IMR-90 (cell line): ENCODE measurements at regions not wholly inside any gene's neighbourhood (a gene's known extent, or its start where the extent isn't known, plus 50 kb on each side); places are given as distances from the start of the nearest gene placed in this dataset.

ENCODE experiments used
- ATAC-seq: fragments of 200-7000 bp; cut with Tn5 transposase; 2 replicates; pipeline ENCODE4 v1.9.1; 2020; ENCODE audit warnings: low read depth, mild to moderate bottlenecking, moderate library complexity
- BruUV-seq: library from RNA; stranded (reverse); fragments of 400-500 nt; replicated peaks from 2 replicates; lab custom pipeline; 2021; lab: Mats Ljungman, UMichigan
- CTCF ChIA-PET: fragments of 300-600 bp; formaldehyde crosslinking; extraction: SDS; loops from one replicate; lab custom pipeline; 2021; ENCODE audit warnings: antibody characterized with exemption; lab: Yijun Ruan, JAX
- POLR2A ChIA-PET: fragments of 300-600 bp; sonication (Branson Sonifier 250); formaldehyde crosslinking; loops from one replicate; lab custom pipeline; 2022; ENCODE audit warnings: antibody characterized with exemption; ENCODE audit not compliant: unreplicated experiment; lab: Charles Lee
- DNase-seq: peaks from one replicate; pipeline ENCODE4 v3.0.0; 2013
- H2AFZ ChIP-seq: replicated peaks from 2 replicates; pipeline ENCODE3; 2013; ENCODE audit warnings: low read length, mild to moderate bottlenecking; ENCODE audit not compliant: poor library complexity
- H2AK5ac ChIP-seq: 2 replicates; pipeline ENCODE4 v1.6.1; 2013; ENCODE audit warnings: low read depth, low read length, inconsistent platforms
- H2AK9ac ChIP-seq: replicated peaks from 2 replicates; pipeline ENCODE3; 2013; ENCODE audit warnings: mild to moderate bottlenecking, low read depth, low read length, moderate library complexity; ENCODE audit not compliant: poor library complexity
- H2BK120ac ChIP-seq: 2 replicates; pipeline ENCODE4 v1.6.1; 2013; ENCODE audit warnings: low read depth, low read length, inconsistent platforms
- H2BK15ac ChIP-seq: 3 replicates; pipeline ENCODE4 v1.6.1; 2013; ENCODE audit warnings: low read depth, low read length, inconsistent platforms
- H2BK20ac ChIP-seq: 2 replicates; pipeline ENCODE4 v1.6.1; 2013; ENCODE audit warnings: low read depth, mild to moderate bottlenecking, inconsistent platforms, low read length, moderate library complexity
- H2BK5ac ChIP-seq: 2 replicates; pipeline ENCODE4 v1.6.1; 2013; ENCODE audit warnings: mild to moderate bottlenecking, low read depth, low read length, inconsistent platforms; ENCODE audit not compliant: poor library complexity, severe bottlenecking
- H3K14ac ChIP-seq: replicated peaks from 2 replicates; pipeline ENCODE4 v1.6.1; 2013; ENCODE audit warnings: low read depth, low read length, inconsistent platforms
- H3K18ac ChIP-seq: 2 replicates; pipeline ENCODE4 v1.6.1; 2013; ENCODE audit warnings: low read depth, low read length, control low read depth
- H3K23ac ChIP-seq: 2 replicates; pipeline ENCODE4 v1.6.1; 2013; ENCODE audit warnings: low read depth, low read length, inconsistent platforms
- H3K27ac ChIP-seq: 2 replicates; pipeline ENCODE4 v1.5.1; 2013; ENCODE audit warnings: mild to moderate bottlenecking, control low read depth, low read length; ENCODE audit not compliant: insufficient read depth
- H3K27me3 ChIP-seq: 2 replicates; pipeline ENCODE4 v1.6.1; 2013; ENCODE audit warnings: low read length; ENCODE audit not compliant: control insufficient read depth, insufficient read depth
- H3K36me3 ChIP-seq: 2 replicates; pipeline ENCODE4 v1.6.1; 2013; ENCODE audit warnings: low read length, mixed read lengths; ENCODE audit not compliant: control insufficient read depth, insufficient read depth
- H3K4ac ChIP-seq: 2 replicates; pipeline ENCODE4 v1.6.1; 2013; ENCODE audit warnings: low read depth, low read length, inconsistent platforms
- H3K4me1 ChIP-seq: 2 replicates; pipeline ENCODE4 v1.6.1; 2013; ENCODE audit warnings: low read length, mixed read lengths; ENCODE audit not compliant: control insufficient read depth, insufficient read depth
- H3K4me2 ChIP-seq: 2 replicates; pipeline ENCODE4 v1.6.1; 2013; ENCODE audit warnings: low read depth, mild to moderate bottlenecking, control low read depth, low read length, moderate library complexity
- H3K4me3 ChIP-seq: 2 replicates; pipeline ENCODE4 v1.5.1; 2013; ENCODE audit warnings: low read depth, mild to moderate bottlenecking, control low read depth, low read length, moderate library complexity; ENCODE audit not compliant: insufficient read depth
- H3K56ac ChIP-seq: 2 replicates; pipeline ENCODE4 v1.6.1; 2013; ENCODE audit warnings: low read length, inconsistent platforms; ENCODE audit not compliant: insufficient read depth; ENCODE audit errors: extremely low read depth
- H3K79me1 ChIP-seq, 2 experiments: 2 replicates each; pipeline ENCODE4 v1.6.1; 2013; ENCODE audit warnings: low read length in 2 of 2, inconsistent platforms in 1 of 2, low read depth in 1 of 2
- H3K9ac ChIP-seq: 2 replicates; pipeline ENCODE4 v1.6.1; 2013; ENCODE audit warnings: low read depth, low read length, control low read depth
- H3K9me1 ChIP-seq: 2 replicates; pipeline ENCODE4 v1.6.1; 2013; ENCODE audit warnings: low read length, inconsistent platforms; ENCODE audit not compliant: insufficient read depth
- H3K9me3 ChIP-seq: 2 replicates; pipeline ENCODE4 v1.6.1; 2013; ENCODE audit warnings: low read length; ENCODE audit not compliant: control insufficient read depth, insufficient read depth
- H4K20me1 ChIP-seq: 2 replicates; pipeline ENCODE4 v1.6.1; 2013; ENCODE audit warnings: low read length, inconsistent platforms; ENCODE audit not compliant: insufficient read depth
- H4K5ac ChIP-seq: 2 replicates; pipeline ENCODE4 v1.6.1; 2013; ENCODE audit warnings: mild to moderate bottlenecking, low read depth, low read length, control low read depth
- H4K8ac ChIP-seq, 2 experiments: 2 replicates each; pipeline ENCODE4 v1.6.1; 2013; ENCODE audit warnings: low read depth in 2 of 2, low read length in 2 of 2, control low read depth in 1 of 2, inconsistent platforms in 1 of 2
- H4K91ac ChIP-seq: 2 replicates; pipeline ENCODE4 v1.6.1; 2013; ENCODE audit warnings: low read depth, low read length, inconsistent platforms; ENCODE audit not compliant: insufficient read depth
- BHLHE40 ChIP-seq: fragments of 150-350 bp; IDR thresholded peaks from 2 replicates; pipeline ENCODE4 v1.6.1; 2016; ENCODE audit warnings: mild to moderate bottlenecking, low read depth, low read length
- CEBPB ChIP-seq: IDR thresholded peaks from 2 replicates; pipeline ENCODE4 v1.6.1; 2012; ENCODE audit warnings: low read depth, low read length, improper control_type of control experiment
- CHD1 ChIP-seq: IDR thresholded peaks from 2 replicates; pipeline ENCODE4 v1.6.1; 2012; ENCODE audit warnings: low read depth, low read length, improper control_type of control experiment
- ELK1 ChIP-seq: fragments of 150-350 bp; IDR thresholded peaks from 2 replicates; pipeline ENCODE4 v1.6.1; 2016; ENCODE audit warnings: low read depth, mild to moderate bottlenecking, low read length, moderate library complexity, borderline replicate concordance
- MAFK ChIP-seq: IDR thresholded peaks from 2 replicates; pipeline ENCODE4 v1.6.1; 2012; ENCODE audit warnings: low read depth, low read length, improper control_type of control experiment
- MXI1 ChIP-seq: IDR thresholded peaks from 2 replicates; pipeline ENCODE4 v1.6.1; 2012; ENCODE audit warnings: low read depth, mild to moderate bottlenecking, low read length, moderate library complexity, borderline replicate concordance
- NFE2L2 ChIP-seq: fragments of 150-350 bp; IDR thresholded peaks from 2 replicates; pipeline ENCODE4 v1.6.1; 2016; ENCODE audit warnings: low read depth, mild to moderate bottlenecking, low read length
- RAD21 ChIP-seq: IDR thresholded peaks from 2 replicates; pipeline ENCODE4 v1.6.1; 2012; ENCODE audit warnings: low read length, improper control_type of control experiment
- RCOR1 ChIP-seq: IDR thresholded peaks from 2 replicates; pipeline ENCODE4 v1.6.1; 2012; ENCODE audit warnings: mild to moderate bottlenecking, low read length, improper control_type of control experiment; ENCODE audit not compliant: insufficient replicate concordance
- RFX5 ChIP-seq: IDR thresholded peaks from 2 replicates; pipeline ENCODE4 v1.8.0; 2012; ENCODE audit warnings: low read depth, mild to moderate bottlenecking, low read length, moderate library complexity
- SMC3 ChIP-seq: fragments of 150-350 bp; IDR thresholded peaks from 2 replicates; pipeline ENCODE4 v1.6.1; 2016; ENCODE audit warnings: low read depth, mild to moderate bottlenecking, antibody characterized with exemption, low read length, moderate library complexity
- USF2 ChIP-seq: fragments of 150-350 bp; IDR thresholded peaks from 2 replicates; pipeline ENCODE4 v1.6.1; 2017; ENCODE audit warnings: mild to moderate bottlenecking, antibody characterized with exemption, low read length, low read depth
- WGBS, 2 experiments: methylation state at CpG; one replicate each; pipeline versions ENCODE4 v1.1.5 to v1.1.7; 2013; ENCODE audit warnings: missing lambda C conversion rate in 2 of 2; ENCODE audit not compliant: insufficient read length in 1 of 2; ENCODE audit errors: extremely low coverage in 2 of 2; 5-methylcytosine and 5-hydroxymethylcytosine counted together
- dilution Hi-C: fragments of 300-500 bp; cut with HindIII; formaldehyde crosslinking; loops from one replicate; pipeline ENCODE4 v1.14.3; 2018; ENCODE audit warnings: low sequenced_read_pairs; ENCODE audit not compliant: unreplicated experiment
- in situ Hi-C: fragments of 300-500 bp; cut with MboI; formaldehyde crosslinking; loops from 3 replicates; pipeline ENCODE4 v1.14.3; 2019; ENCODE audit warnings: low sequenced_read_pairs, inconsistent platforms, mixed read lengths
- intact Hi-C: fragments of 100-400 bp; cut with micrococcal nuclease; formaldehyde crosslinking; loops from 2 replicates; pipeline ENCODE4 v1.10.0; 2022

- DNase-seq (no peak), ATAC-seq (no peak)
- Histone ChIP-seq H2BK120ac (no peak overlapping the region), H3K4ac (no peak overlapping the region), H3K27ac (no peak overlapping the region), H3K4me1 (no peaks in the 10 kb centered on the region), H4K8ac (no peak overlapping the region), H2AK9ac (no peak overlapping the region), H3K56ac (no peak overlapping the region), H2AFZ (no peak overlapping the region), H4K91ac (no peak overlapping the region), H3K4me2 (no peak overlapping the region), H3K18ac (no peak overlapping the region), H2AK5ac (no peak overlapping the region), H3K36me3 (no peaks in the 10 kb centered on the region), H2BK15ac (no peak overlapping the region), H4K5ac (no peak overlapping the region), H2BK20ac (no peak overlapping the region), H3K9me3 (peaks cover 10% of the 10 kb centered on the region; the same call in 1 of the 2 replicates), H3K23ac (no peak overlapping the region), H3K9ac (no peak overlapping the region), H3K9me1 (no peaks in the 10 kb centered on the region), H3K14ac (no peak overlapping the region), H3K4me3 (no peak overlapping the region), H3K27me3 (no peaks in the 10 kb centered on the region), H3K79me1 (no peaks in the 10 kb centered on the region), H2BK5ac (no peak overlapping the region), H4K20me1 (no peaks in the 10 kb centered on the region)
- no peak for TF ChIP-seq RFX5
- TF ChIP-seq CHD1 = no peak
- TF ChIP-seq MAFK = no peak
- TF ChIP-seq RAD21 = no peak
- TF ChIP-seq USF2 = no peak
- TF ChIP-seq NFE2L2 = no peak
- no peak for TF ChIP-seq CEBPB
- TF ChIP-seq MXI1 = no peak
- no peak for TF ChIP-seq ELK1
- no peak for TF ChIP-seq SMC3
- no peak for TF ChIP-seq RCOR1
- no peak for TF ChIP-seq BHLHE40
- dilution Hi-C loops = no loop called here
- no TSS peak for BruUV-seq
- CTCF ChIA-PET = no interaction called here
- in situ Hi-C loops = no loop called here
- intact Hi-C loops = no loop called here
- no CpG with 5 or more reads among the region's 2 CpGs for WGBS, 2 experiments
- POLR2A ChIA-PET = no interaction called here
Measured at GRCh38 chr2:104388296-104388695, 465.6 kb upstream of the POU3F3 start.
